Tibial nerve (tissue), 4 donors: ENCODE measurements at regions not wholly inside any gene's neighbourhood (a gene's known extent, or its start where the extent isn't known, plus 50 kb on each side); places are given as distances from the start of the nearest gene placed in this dataset.

Experiments used
- DNase-seq, 2 donors: peaks; one replicate each; pipeline ENCODE4 v3.0.0-alpha.2; 2019; ENCODE audit warnings: low spot score in 2 of 2
- H3K27ac ChIP-seq, 4 donors: fragments of 200-600 bp; sonication (generic) in 3 of 4; one replicate each; pipeline ENCODE4 v1.5.1; 2017 to 2019; ENCODE audit warnings: mild to moderate bottlenecking in 1 of 4
- H3K27me3 ChIP-seq, 2 donors: fragments of 200-600 bp; sonication (generic) in 1 of 2; one replicate each; pipeline versions ENCODE4 v1.5.1 to v1.6.0; 2017 to 2019
- H3K36me3 ChIP-seq, 3 donors: fragments of 200-600 bp; sonication (generic); one replicate each; pipeline ENCODE4 v1.5.1; 2018 to 2019
- H3K4me1 ChIP-seq, 4 donors: fragments of 200-600 bp; sonication (generic) in 3 of 4; one replicate each; pipeline ENCODE4 v1.5.1; 2017 to 2019
- H3K4me3 ChIP-seq, 4 donors: fragments of 200-600 bp; sonication (generic) in 3 of 4; one replicate each; pipeline ENCODE4 v1.5.1; 2017 to 2019; ENCODE audit warnings: mild to moderate bottlenecking in 1 of 4, moderate library complexity in 1 of 4
- H3K9me3 ChIP-seq, 4 donors: fragments of 200-600 bp; sonication (generic) in 3 of 4; one replicate each; pipeline ENCODE4 v1.5.1; 2017 to 2019
- EP300 ChIP-seq, 2 donors: sonication (generic); formaldehyde crosslinking; IDR thresholded peaks; one replicate each; pipeline ENCODE4 v1.6.1; 2017; ENCODE audit warnings: antibody characterized with exemption in 2 of 2, mild to moderate bottlenecking in 1 of 2
- POLR2A ChIP-seq, 2 donors: fragments of 450-650 bp; IDR thresholded peaks; one replicate each; pipeline ENCODE4 v1.6.1; 2017; ENCODE audit warnings: antibody characterized with exemption in 2 of 2, mild to moderate bottlenecking in 2 of 2, moderate library complexity in 2 of 2
- WGBS, 2 donors: methylation state at CpG; one replicate each; pipeline ENCODE4 v1.1.5; 2018; 5-methylcytosine and 5-hydroxymethylcytosine counted together
- TF ChIP-seq, protein P1 (sequence below), 5 experiments: fragments of 200-600 bp in 3 of 5; fragments of 450-650 bp in 2 of 5; sonication (generic) in 3 of 5; IDR thresholded peaks; one replicate each; pipeline ENCODE4 v1.5.1; 2016 to 2019; ENCODE audit warnings: antibody characterized with exemption in 5 of 5, mild to moderate bottlenecking in 3 of 5, moderate library complexity in 2 of 5

DNA sequence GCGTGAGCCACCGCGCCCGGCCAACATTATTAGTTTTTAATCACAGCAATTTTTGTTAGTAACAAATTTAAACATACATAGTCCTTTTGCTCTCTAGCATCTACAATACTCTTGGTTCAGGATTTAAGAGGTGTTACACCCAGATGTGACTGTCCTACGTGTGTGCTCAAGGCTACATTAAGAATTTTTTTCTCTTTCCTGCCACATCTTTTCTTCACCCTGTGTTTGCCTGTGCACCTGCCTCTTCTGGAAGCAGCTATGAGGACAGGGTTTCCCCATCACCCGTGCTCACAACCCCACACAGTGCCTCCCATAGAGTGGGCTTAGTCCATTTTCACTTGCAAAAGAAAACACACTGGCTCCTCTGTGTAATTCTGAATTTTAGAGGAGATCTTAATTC is 186.7 kb upstream of the KLF6 start:
- TF ChIP-seq, protein P1, sequence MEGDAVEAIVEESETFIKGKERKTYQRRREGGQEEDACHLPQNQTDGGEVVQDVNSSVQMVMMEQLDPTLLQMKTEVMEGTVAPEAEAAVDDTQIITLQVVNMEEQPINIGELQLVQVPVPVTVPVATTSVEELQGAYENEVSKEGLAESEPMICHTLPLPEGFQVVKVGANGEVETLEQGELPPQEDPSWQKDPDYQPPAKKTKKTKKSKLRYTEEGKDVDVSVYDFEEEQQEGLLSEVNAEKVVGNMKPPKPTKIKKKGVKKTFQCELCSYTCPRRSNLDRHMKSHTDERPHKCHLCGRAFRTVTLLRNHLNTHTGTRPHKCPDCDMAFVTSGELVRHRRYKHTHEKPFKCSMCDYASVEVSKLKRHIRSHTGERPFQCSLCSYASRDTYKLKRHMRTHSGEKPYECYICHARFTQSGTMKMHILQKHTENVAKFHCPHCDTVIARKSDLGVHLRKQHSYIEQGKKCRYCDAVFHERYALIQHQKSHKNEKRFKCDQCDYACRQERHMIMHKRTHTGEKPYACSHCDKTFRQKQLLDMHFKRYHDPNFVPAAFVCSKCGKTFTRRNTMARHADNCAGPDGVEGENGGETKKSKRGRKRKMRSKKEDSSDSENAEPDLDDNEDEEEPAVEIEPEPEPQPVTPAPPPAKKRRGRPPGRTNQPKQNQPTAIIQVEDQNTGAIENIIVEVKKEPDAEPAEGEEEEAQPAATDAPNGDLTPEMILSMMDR (IDR thresholded peaks at IDR 0.05), result no peak
- TF ChIP-seq EP300 (IDR thresholded peaks at IDR 0.05) (no peak), POLR2A (IDR thresholded peaks at IDR 0.05) (no peak)
- Histone ChIP-seq H3K4me3 (no peak overlapping the region), H3K27ac (peak overlapping the region in 1 of 4 donors; percentile 4), H3K4me1 (peaks cover 0 to 14% (median 5%) of the 10 kb centered on the region in 4 donors), H3K9me3 (no peaks in the 10 kb centered on the region), H3K27me3 (no peaks in the 10 kb centered on the region), H3K36me3 (no peaks in the 10 kb centered on the region)
- 79 to 83% methylated on average over 6 of the region's 6 CpGs for WGBS, 2 donors
- no peak for DNase-seq

DNA sequence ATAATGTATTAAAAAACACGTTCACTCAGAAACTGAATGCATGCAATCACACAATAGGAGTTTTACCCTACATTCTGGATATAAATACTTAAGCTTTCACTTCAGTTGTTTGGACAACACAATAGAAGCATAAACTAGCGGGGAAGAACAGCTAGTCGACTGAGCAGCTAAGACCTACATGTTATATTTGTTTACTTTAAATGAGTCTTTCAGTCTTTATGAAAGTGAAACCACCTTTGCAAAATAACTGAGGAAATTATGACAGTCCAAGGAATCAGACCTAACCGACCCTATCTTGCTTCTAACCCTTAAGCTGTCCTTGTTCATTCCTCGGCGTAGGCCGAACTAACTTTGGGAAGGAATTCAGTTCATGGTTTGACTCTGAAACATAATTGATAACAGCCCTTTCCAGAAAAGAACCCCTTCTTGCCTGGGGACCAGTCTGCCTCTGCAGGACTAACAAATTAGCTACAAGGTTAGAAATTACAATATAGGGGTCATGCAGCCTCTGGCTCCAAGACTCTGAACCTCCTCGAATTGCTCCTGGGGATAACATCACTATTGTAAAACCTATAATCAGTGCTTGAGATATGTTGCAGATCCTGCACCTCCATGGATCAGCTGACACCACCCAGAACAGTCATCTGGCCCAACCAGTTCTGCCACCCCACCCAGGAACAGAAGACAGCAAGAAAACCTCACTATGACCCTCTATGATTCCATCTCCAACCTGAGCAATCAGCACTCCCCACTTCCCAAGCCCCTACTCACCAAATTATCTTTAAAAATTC is 185.1 kb upstream of the KLF6 start:
- no peaks in the 10 kb centered on the region for H3K36me3 ChIP-seq
- WGBS, 2 donors, result 64 to 67% methylated on average over 8 of the region's 8 CpGs
- no peak for DNase-seq

DNA sequence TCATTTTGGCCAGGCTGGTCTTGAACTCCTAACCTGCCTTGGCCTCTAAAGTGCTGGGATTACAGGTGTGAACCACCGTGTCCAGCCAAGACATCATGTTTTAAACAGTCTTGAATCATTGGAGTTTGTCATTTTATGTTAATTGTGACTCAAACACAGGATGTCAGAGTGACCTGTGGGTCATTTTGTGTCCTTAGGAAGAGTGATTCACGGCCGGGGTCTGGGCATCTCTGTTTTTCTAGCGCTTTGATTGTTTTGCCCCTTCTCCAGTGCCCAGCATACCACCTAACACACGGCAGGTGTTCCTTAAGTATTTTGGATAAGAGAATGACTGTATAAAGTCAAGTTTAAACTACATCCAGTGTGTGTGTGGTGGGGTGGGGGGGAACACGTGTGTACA is 183.7 kb upstream of the KLF6 start:
- peaks cover 0 to 14% (median 5%) of the 10 kb centered on the region in 4 donors for H3K4me1 ChIP-seq
- no peaks in the 10 kb centered on the region for H3K9me3 ChIP-seq
- TF ChIP-seq EP300 (IDR thresholded peaks at IDR 0.05) (no peak), POLR2A (IDR thresholded peaks at IDR 0.05) (no peak)
- TF ChIP-seq, protein P1 (IDR thresholded peaks at IDR 0.05), result no peak
- DNase-seq, result no peak
- H3K4me3 ChIP-seq, result no peak overlapping the region
- H3K36me3 ChIP-seq, result no peaks in the 10 kb centered on the region
- no peak overlapping the region for H3K27ac ChIP-seq
- WGBS, 2 donors, result 77 to 79% methylated on average over 6 of the region's 6 CpGs
- no peaks in the 10 kb centered on the region for H3K27me3 ChIP-seq

More for the DNA sequence above, 185.1 kb upstream of the KLF6 start:
- no peak overlapping the region for H3K27ac ChIP-seq
- H3K4me3 ChIP-seq, result no peak overlapping the region
- peaks cover 0 to 14% (median 5%) of the 10 kb centered on the region in 4 donors for H3K4me1 ChIP-seq
- no peaks in the 10 kb centered on the region for H3K9me3 ChIP-seq
- TF ChIP-seq POLR2A (IDR thresholded peaks at IDR 0.05), result no peak
- H3K27me3 ChIP-seq, result no peaks in the 10 kb centered on the region

DNA sequence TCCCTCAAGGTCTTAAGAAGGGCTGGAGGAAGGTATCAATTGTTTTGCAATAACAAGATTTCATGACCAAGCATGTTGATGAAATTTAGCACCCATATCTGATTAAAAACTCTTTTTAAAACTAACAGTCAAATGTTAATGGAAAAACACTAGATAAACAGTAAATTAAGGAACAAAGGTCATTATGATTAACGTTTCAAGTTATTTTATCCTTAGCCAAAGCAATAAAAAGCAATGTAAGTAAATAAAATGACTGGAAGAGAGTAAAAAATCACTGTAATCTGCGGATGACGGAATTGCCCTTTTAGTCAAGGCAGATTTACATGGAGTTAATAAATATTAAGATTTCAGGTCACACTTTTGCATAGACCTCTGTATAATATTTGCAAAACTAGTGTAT is 179.5 kb upstream of the KLF6 start:
- Histone ChIP-seq H3K27ac (no peak overlapping the region), H3K9me3 (no peaks in the 10 kb centered on the region), H3K4me1 (peaks cover 0 to 4% (median 0%) of the 10 kb centered on the region in 4 donors), H3K4me3 (no peak overlapping the region), H3K36me3 (no peaks in the 10 kb centered on the region), H3K27me3 (no peaks in the 10 kb centered on the region)
- DNase-seq, result no peak
- WGBS, 2 donors, result 76 to 84% methylated on average over 3 of the region's 3 CpGs
- TF ChIP-seq, protein P1 (IDR thresholded peaks at IDR 0.05), result no peak
- TF ChIP-seq EP300 (IDR thresholded peaks at IDR 0.05) (no peak), POLR2A (IDR thresholded peaks at IDR 0.05) (no peak)

DNA sequence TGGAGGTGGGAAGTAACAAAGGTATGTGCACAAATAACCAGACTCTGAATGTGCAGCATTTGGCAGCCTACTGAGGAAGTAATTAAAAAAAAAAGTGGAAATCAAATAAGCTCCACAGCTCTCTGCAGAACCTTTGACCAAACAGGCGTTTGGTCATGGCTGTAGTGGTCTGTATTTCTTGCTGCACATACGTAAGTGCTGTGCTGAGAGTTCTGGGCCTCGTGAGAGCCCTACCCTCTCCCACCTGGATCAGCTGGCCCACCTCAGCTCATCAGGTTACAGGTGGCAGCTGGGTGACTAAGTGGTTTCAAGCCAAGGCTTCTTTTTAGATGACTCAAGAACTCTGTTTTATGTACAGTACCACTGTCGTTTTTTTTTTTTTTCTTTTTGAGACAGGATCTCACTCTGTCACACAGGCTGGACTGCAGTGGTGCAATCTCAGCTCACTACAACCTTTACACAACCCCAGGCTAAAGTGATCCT is 178.2 kb upstream of the KLF6 start:
- 73 to 74% methylated on average over 4 of the region's 4 CpGs for WGBS, 2 donors
- TF ChIP-seq EP300 (IDR thresholded peaks at IDR 0.05), result no peak
- no peak for TF ChIP-seq POLR2A (IDR thresholded peaks at IDR 0.05)
- TF ChIP-seq, protein P1 (IDR thresholded peaks at IDR 0.05), result no peak
- H3K9me3 ChIP-seq, result no peaks in the 10 kb centered on the region
- no peak for DNase-seq
- no peaks in the 10 kb centered on the region for H3K36me3 ChIP-seq
- H3K4me3 ChIP-seq, result no peak overlapping the region
- H3K27ac ChIP-seq, result no peak overlapping the region
- no peaks in the 10 kb centered on the region for H3K27me3 ChIP-seq
- peaks cover 0 to 4% (median 0%) of the 10 kb centered on the region in 4 donors for H3K4me1 ChIP-seq
